ENCODE measurements at regions not wholly inside any gene's neighbourhood (a gene's known extent, or its start where the extent isn't known, plus 50 kb on each side); places are given as distances from the start of the nearest gene placed in this dataset.
"Not testable (repeated sequence)": the region's sequence is repeated elsewhere in the genome, so short reads cannot be mapped to it uniquely, and the experiment has no call there.

GRCh38 chr3:67167481-67167880 lies 169.4 kb downstream of the KBTBD8 start:
- WGBS, 2 donors: 29 to 32% methylated on average over 3 of the region's 3 CpGs

GRCh38 chr3:67171841-67172240 lies 173.7 kb downstream of the KBTBD8 start:
- H3K4me3 ChIP-seq: no peak overlapping the region
- WGBS, 2 donors: 81 to 95% methylated on average over 2 of the region's 2 CpGs
- H3K4me1 ChIP-seq: no peaks in the 10 kb centered on the region
- no peaks in the 10 kb centered on the region for H3K9me3 ChIP-seq
- no peak overlapping the region for H3K27ac ChIP-seq
- no peak for TF ChIP-seq POLR2A (IDR thresholded peaks at IDR 0.05)
- TF ChIP-seq CTCF (IDR thresholded peaks at IDR 0.05): no peak
- H3K27me3 ChIP-seq: no peaks in the 10 kb centered on the region
- intact Hi-C loops (cut with DNase I; ENCODE audit: low total_unique reads): no loop called here
- DNase-seq: no peak
- H3K36me3 ChIP-seq (ENCODE audit: low read depth, missing control alignments): no peaks in the 10 kb centered on the region

More at GRCh38 chr3:67167481-67167880, 169.4 kb downstream of the KBTBD8 start:
- Histone ChIP-seq H3K9me3 (no peaks in the 10 kb centered on the region), H3K27me3 (no peaks in the 10 kb centered on the region), H3K27ac (no peak overlapping the region), H3K4me3 (no peak overlapping the region), H3K4me1 (no peaks in the 10 kb centered on the region), H3K36me3 (ENCODE audit: low read depth, missing control alignments) (no peaks in the 10 kb centered on the region)
- TF ChIP-seq CTCF (IDR thresholded peaks at IDR 0.05) (no peak), POLR2A (IDR thresholded peaks at IDR 0.05) (no peak)
- intact Hi-C loops (cut with DNase I; ENCODE audit: low total_unique reads): no loop called here
- DNase-seq: no peak

GRCh38 chr3:67173130-67173529 lies 175.0 kb downstream of the KBTBD8 start:
- H3K4me3 ChIP-seq; H3K27ac ChIP-seq; intact Hi-C loops (cut with DNase I; ENCODE audit: low total_unique reads); H3K36me3 ChIP-seq (ENCODE audit: low read depth, missing control alignments); DNase-seq; H3K27me3 ChIP-seq; H3K4me1 ChIP-seq; H3K9me3 ChIP-seq: not testable (repeated sequence)
- 76 to 77% methylated on average over 3 of the region's 3 CpGs for WGBS, 2 donors

- H3K36me3 ChIP-seq (ENCODE audit: low read depth, missing control alignments): no peaks in the 10 kb centered on the region
- 73 to 89% methylated on average over 2 of the region's 2 CpGs for WGBS, 2 donors
Measured at GRCh38 chr3:67176396-67176795, 178.3 kb downstream of the KBTBD8 start.

GRCh38 chr3:67192466-67192865 lies 194.4 kb downstream of the KBTBD8 start:
- Histone ChIP-seq H3K36me3 (ENCODE audit: low read depth, missing control alignments) (no peaks in the 10 kb centered on the region), H3K27me3 (no peaks in the 10 kb centered on the region), H3K27ac (no peak overlapping the region), H3K4me3 (no peak overlapping the region), H3K4me1 (no peaks in the 10 kb centered on the region), H3K9me3 (no peaks in the 10 kb centered on the region)
- intact Hi-C loops (cut with DNase I; ENCODE audit: low total_unique reads): no loop called here
- no peak for TF ChIP-seq POLR2A (IDR thresholded peaks at IDR 0.05)
- no peak for TF ChIP-seq CTCF (IDR thresholded peaks at IDR 0.05)
- 54 to 58% methylated on average over 8 of the region's 8 CpGs for WGBS, 2 donors
- DNase-seq: no peak

More at GRCh38 chr3:67176396-67176795, 178.3 kb downstream of the KBTBD8 start:
- TF ChIP-seq CTCF (IDR thresholded peaks at IDR 0.05): no peak
- TF ChIP-seq POLR2A (IDR thresholded peaks at IDR 0.05): no peak
- Histone ChIP-seq H3K27me3 (no peaks in the 10 kb centered on the region), H3K4me1 (no peaks in the 10 kb centered on the region), H3K4me3 (no peak overlapping the region), H3K27ac (no peak overlapping the region), H3K9me3 (no peaks in the 10 kb centered on the region)
- intact Hi-C loops (cut with DNase I; ENCODE audit: low total_unique reads): no loop called here
- DNase-seq: no peak
